ENCODE measurements at regions not wholly inside any gene's neighbourhood (a gene's known extent, or its start where the extent isn't known, plus 50 kb on each side); places are given as distances from the start of the nearest gene placed in this dataset.
A peak's percentile ranks its signal among the peaks of the same experiment; 100 is the strongest.

DNA sequence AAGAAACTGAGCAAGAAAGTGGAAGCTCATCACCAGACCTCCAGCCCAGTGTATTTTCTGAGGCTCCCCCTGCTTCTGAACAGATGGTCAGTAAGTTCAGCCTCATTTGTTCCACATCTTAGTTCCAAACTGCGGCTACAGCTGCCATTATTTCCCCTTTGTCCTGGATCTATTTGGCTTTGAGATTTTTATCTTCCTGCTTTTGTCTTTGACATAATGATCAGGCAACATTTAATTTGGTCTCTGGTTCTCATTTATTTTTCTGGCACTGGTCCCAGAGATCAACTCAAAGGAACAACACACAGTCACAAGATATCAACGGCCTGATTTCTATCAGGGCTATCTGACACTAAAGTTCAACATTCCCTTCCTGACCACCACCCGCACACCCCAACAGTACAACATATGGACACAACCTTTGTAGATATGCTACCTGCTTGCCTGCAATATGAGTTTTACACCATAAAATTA, 137.5 kb downstream of the FAM76B start:
- H3K4me2 ChIP-seq = no peak overlapping the region
- no peaks in the 10 kb centered on the region for H3K9me3 ChIP-seq
- WGBS (ENCODE audit: low lambda C conversion rate) = 10% methylated on average over 3 of the region's 3 CpGs
- H3K79me2 ChIP-seq (ENCODE audit: insufficient read depth) = no peaks in the 10 kb centered on the region
- no peaks in the 10 kb centered on the region for H3K36me3 ChIP-seq (replicated peaks in 1 of 2; ENCODE audit: control insufficient read depth in 1 of 2, insufficient read depth in 2 of 2, low read length in 1 of 2)
- H3K9me2 ChIP-seq = no peaks in the 10 kb centered on the region
- H3K9ac ChIP-seq = no peak overlapping the region
- CTCF ChIA-PET = interaction anchor here (1.1 kb wide), 1 partner anchor 54 kb away, joined by 3 read pairs; no protein-coding TSS in a partner anchor
- H3F3A ChIP-seq (replicated peaks; ENCODE audit: insufficient read depth) = no peaks in the 10 kb centered on the region
- H3K4me3 ChIP-seq (ENCODE audit: low read depth in 2 of 2, low read length in 1 of 2) = no peak overlapping the region
- POLR2A ChIA-PET = no interaction called here
- H3K27ac ChIP-seq (ENCODE audit: low read depth in 2 of 2, low read length in 1 of 2) = no peak overlapping the region
- no peaks in the 10 kb centered on the region for H3K27me3 ChIP-seq (ENCODE audit: insufficient read depth)
- H2AFZ ChIP-seq (ENCODE audit: low read depth) = no peak overlapping the region
- peaks cover 0 to 9% of the 10 kb centered on the region in 2 experiments; a peak in 2 of 4 replicates for H3K4me1 ChIP-seq (ENCODE audit: control insufficient read depth in 1 of 2, insufficient read depth in 2 of 2, low read depth in 1 of 2, low read length in 1 of 2)
- no peaks in the 10 kb centered on the region for H4K20me1 ChIP-seq (ENCODE audit: insufficient read depth)
- DNase-seq = peak; percentile 27
- TF ChIP-seq MEF2A (IDR thresholded peaks at IDR 0.05; ENCODE audit: borderline replicate concordance, low read depth) = no peak
- no peak for TF ChIP-seq MXI1 (IDR thresholded peaks at IDR 0.05; ENCODE audit: low read depth, low read length)
- no peak for TF ChIP-seq GABPA (IDR thresholded peaks at IDR 0.05; ENCODE audit: low read depth)
- TF ChIP-seq, protein P1, sequence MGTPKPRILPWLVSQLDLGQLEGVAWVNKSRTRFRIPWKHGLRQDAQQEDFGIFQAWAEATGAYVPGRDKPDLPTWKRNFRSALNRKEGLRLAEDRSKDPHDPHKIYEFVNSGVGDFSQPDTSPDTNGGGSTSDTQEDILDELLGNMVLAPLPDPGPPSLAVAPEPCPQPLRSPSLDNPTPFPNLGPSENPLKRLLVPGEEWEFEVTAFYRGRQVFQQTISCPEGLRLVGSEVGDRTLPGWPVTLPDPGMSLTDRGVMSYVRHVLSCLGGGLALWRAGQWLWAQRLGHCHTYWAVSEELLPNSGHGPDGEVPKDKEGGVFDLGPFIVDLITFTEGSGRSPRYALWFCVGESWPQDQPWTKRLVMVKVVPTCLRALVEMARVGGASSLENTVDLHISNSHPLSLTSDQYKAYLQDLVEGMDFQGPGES (IDR thresholded peaks at IDR 0.05; ENCODE audit: low read depth, low read length) = no peak
- TF ChIP-seq, protein P2, sequence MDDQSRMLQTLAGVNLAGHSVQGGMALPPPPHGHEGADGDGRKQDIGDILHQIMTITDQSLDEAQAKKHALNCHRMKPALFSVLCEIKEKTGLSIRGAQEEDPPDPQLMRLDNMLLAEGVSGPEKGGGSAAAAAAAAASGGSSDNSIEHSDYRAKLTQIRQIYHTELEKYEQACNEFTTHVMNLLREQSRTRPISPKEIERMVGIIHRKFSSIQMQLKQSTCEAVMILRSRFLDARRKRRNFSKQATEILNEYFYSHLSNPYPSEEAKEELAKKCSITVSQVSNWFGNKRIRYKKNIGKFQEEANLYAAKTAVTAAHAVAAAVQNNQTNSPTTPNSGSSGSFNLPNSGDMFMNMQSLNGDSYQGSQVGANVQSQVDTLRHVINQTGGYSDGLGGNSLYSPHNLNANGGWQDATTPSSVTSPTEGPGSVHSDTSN (IDR thresholded peaks at IDR 0.05) = 0 out of 2 replicates have a peak, but pooled peaks have one; percentile 13
- no peak for TF ChIP-seq RFX5 (IDR thresholded peaks at IDR 0.05; ENCODE audit: low read length)
- peak; percentile 96 for TF ChIP-seq RCOR1 (IDR thresholded peaks at IDR 0.05; ENCODE audit: low read length)
- TF ChIP-seq RXRA (IDR thresholded peaks at IDR 0.05; ENCODE audit: borderline replicate concordance, low read depth) = no peak
- TF ChIP-seq USF1 (IDR thresholded peaks at IDR 0.05; ENCODE audit: borderline replicate concordance, low read depth) = no peak
- TF ChIP-seq TEAD4 (IDR thresholded peaks at IDR 0.05; ENCODE audit: borderline replicate concordance, insufficient read depth) = no peak
- TF ChIP-seq SMC3 (IDR thresholded peaks at IDR 0.05; ENCODE audit: low read depth, low read length) = no peak
- TF ChIP-seq YY1 (IDR thresholded peaks at IDR 0.05; ENCODE audit: low read depth) = no peak
- TF ChIP-seq, protein P3, sequence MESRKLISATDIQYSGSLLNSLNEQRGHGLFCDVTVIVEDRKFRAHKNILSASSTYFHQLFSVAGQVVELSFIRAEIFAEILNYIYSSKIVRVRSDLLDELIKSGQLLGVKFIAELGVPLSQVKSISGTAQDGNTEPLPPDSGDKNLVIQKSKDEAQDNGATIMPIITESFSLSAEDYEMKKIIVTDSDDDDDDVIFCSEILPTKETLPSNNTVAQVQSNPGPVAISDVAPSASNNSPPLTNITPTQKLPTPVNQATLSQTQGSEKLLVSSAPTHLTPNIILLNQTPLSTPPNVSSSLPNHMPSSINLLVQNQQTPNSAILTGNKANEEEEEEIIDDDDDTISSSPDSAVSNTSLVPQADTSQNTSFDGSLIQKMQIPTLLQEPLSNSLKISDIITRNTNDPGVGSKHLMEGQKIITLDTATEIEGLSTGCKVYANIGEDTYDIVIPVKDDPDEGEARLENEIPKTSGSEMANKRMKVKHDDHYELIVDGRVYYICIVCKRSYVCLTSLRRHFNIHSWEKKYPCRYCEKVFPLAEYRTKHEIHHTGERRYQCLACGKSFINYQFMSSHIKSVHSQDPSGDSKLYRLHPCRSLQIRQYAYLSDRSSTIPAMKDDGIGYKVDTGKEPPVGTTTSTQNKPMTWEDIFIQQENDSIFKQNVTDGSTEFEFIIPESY (IDR thresholded peaks at IDR 0.05; ENCODE audit: borderline replicate concordance, low read depth) = no peak
- TF ChIP-seq, protein P4, sequence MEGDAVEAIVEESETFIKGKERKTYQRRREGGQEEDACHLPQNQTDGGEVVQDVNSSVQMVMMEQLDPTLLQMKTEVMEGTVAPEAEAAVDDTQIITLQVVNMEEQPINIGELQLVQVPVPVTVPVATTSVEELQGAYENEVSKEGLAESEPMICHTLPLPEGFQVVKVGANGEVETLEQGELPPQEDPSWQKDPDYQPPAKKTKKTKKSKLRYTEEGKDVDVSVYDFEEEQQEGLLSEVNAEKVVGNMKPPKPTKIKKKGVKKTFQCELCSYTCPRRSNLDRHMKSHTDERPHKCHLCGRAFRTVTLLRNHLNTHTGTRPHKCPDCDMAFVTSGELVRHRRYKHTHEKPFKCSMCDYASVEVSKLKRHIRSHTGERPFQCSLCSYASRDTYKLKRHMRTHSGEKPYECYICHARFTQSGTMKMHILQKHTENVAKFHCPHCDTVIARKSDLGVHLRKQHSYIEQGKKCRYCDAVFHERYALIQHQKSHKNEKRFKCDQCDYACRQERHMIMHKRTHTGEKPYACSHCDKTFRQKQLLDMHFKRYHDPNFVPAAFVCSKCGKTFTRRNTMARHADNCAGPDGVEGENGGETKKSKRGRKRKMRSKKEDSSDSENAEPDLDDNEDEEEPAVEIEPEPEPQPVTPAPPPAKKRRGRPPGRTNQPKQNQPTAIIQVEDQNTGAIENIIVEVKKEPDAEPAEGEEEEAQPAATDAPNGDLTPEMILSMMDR (IDR thresholded peaks at IDR 0.05) = no peak
- peak; percentile 87 for TF ChIP-seq CHD2 (IDR thresholded peaks at IDR 0.05; ENCODE audit: low read length, partially characterized antibody)
- peak; percentile 93 for TF ChIP-seq FOXJ3 (CRISPR knock-in tag; IDR thresholded peaks at IDR 0.05)
- peak; percentile 80 for TF ChIP-seq TCF12 (IDR thresholded peaks at IDR 0.05)
- TF ChIP-seq EP300 (IDR thresholded peaks at IDR 0.05; ENCODE audit: borderline replicate concordance in 1 of 2, low read depth in 1 of 2, low read length in 1 of 2) = peak; percentile 13 to 96; a peak in 2 of 4 replicates
- TF ChIP-seq, protein P5, sequence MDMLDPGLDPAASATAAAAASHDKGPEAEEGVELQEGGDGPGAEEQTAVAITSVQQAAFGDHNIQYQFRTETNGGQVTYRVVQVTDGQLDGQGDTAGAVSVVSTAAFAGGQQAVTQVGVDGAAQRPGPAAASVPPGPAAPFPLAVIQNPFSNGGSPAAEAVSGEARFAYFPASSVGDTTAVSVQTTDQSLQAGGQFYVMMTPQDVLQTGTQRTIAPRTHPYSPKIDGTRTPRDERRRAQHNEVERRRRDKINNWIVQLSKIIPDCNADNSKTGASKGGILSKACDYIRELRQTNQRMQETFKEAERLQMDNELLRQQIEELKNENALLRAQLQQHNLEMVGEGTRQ (IDR thresholded peaks at IDR 0.05; ENCODE audit: borderline replicate concordance, low read depth, low read length) = no peak
- no peak for TF ChIP-seq FOSL2 (IDR thresholded peaks at IDR 0.05; ENCODE audit: borderline replicate concordance, low read depth)
- TF ChIP-seq, protein P6, sequence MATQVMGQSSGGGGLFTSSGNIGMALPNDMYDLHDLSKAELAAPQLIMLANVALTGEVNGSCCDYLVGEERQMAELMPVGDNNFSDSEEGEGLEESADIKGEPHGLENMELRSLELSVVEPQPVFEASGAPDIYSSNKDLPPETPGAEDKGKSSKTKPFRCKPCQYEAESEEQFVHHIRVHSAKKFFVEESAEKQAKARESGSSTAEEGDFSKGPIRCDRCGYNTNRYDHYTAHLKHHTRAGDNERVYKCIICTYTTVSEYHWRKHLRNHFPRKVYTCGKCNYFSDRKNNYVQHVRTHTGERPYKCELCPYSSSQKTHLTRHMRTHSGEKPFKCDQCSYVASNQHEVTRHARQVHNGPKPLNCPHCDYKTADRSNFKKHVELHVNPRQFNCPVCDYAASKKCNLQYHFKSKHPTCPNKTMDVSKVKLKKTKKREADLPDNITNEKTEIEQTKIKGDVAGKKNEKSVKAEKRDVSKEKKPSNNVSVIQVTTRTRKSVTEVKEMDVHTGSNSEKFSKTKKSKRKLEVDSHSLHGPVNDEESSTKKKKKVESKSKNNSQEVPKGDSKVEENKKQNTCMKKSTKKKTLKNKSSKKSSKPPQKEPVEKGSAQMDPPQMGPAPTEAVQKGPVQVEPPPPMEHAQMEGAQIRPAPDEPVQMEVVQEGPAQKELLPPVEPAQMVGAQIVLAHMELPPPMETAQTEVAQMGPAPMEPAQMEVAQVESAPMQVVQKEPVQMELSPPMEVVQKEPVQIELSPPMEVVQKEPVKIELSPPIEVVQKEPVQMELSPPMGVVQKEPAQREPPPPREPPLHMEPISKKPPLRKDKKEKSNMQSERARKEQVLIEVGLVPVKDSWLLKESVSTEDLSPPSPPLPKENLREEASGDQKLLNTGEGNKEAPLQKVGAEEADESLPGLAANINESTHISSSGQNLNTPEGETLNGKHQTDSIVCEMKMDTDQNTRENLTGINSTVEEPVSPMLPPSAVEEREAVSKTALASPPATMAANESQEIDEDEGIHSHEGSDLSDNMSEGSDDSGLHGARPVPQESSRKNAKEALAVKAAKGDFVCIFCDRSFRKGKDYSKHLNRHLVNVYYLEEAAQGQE (IDR thresholded peaks at IDR 0.05; ENCODE audit: low read depth, low read length) = no peak
- no peak for TF ChIP-seq FOXM1 (IDR thresholded peaks at IDR 0.05; ENCODE audit: low read depth)
